OCI-LY1 (cell line): ENCODE measurements at regions not wholly inside any gene's neighbourhood (a gene's known extent, or its start where the extent isn't known, plus 50 kb on each side); places are given as distances from the start of the nearest gene placed in this dataset.

Experiments
- EZH2 ChIP-seq: fragments of 200-600 bp; sonication (generic), shearing (Covaris generic); IDR thresholded peaks from 2 replicates; pipeline ENCODE4 v1.8.0; 2017; ENCODE audit warnings: borderline replicate concordance, mixed run types, mild to moderate bottlenecking, antibody characterized with exemption, low read length, moderate library complexity, mixed read lengths
- TF ChIP-seq, protein P1 (sequence below): fragments of 200-600 bp; sonication (generic), shearing (Covaris generic); IDR thresholded peaks from 2 replicates; pipeline ENCODE4 v1.5.1; 2017; ENCODE audit warnings: mild to moderate bottlenecking, antibody characterized with exemption, low read length, moderate library complexity, mixed read lengths

GRCh38 chr4:154049457-154050181, 260.7 kb upstream of the SFRP2 start:
- TF ChIP-seq, protein P1, sequence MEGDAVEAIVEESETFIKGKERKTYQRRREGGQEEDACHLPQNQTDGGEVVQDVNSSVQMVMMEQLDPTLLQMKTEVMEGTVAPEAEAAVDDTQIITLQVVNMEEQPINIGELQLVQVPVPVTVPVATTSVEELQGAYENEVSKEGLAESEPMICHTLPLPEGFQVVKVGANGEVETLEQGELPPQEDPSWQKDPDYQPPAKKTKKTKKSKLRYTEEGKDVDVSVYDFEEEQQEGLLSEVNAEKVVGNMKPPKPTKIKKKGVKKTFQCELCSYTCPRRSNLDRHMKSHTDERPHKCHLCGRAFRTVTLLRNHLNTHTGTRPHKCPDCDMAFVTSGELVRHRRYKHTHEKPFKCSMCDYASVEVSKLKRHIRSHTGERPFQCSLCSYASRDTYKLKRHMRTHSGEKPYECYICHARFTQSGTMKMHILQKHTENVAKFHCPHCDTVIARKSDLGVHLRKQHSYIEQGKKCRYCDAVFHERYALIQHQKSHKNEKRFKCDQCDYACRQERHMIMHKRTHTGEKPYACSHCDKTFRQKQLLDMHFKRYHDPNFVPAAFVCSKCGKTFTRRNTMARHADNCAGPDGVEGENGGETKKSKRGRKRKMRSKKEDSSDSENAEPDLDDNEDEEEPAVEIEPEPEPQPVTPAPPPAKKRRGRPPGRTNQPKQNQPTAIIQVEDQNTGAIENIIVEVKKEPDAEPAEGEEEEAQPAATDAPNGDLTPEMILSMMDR, result no peak; the same call in 1 of the 2 replicates
- no peak for TF ChIP-seq EZH2
